Esophagus muscularis mucosa (tissue), 3 donors: ENCODE measurements at regions not wholly inside any gene's neighbourhood (a gene's known extent, or its start where the extent isn't known, plus 50 kb on each side); places are given as distances from the start of the nearest gene placed in this dataset.

Source experiments
- POLR2A ChIP-seq: fragments of 450-650 bp; IDR thresholded peaks from one replicate; pipeline ENCODE4 v1.6.1; 2017; ENCODE audit warnings: antibody characterized with exemption, moderate library complexity, mild to moderate bottlenecking, low read depth
- POLR2AphosphoS5 ChIP-seq, 2 donors: sonication (generic); formaldehyde crosslinking; IDR thresholded peaks; one replicate each; pipeline ENCODE4 v1.6.1; 2017; ENCODE audit warnings: antibody characterized with exemption in 2 of 2
- TF ChIP-seq, protein P1 (sequence below), 3 experiments: fragments of 200-600 bp in 2 of 3; fragments of 450-650 bp in 1 of 3; sonication (generic) in 2 of 3; IDR thresholded peaks; one replicate each; pipeline ENCODE4 v1.5.1; 2017 to 2019; ENCODE audit warnings: antibody characterized with exemption in 3 of 3, mild to moderate bottlenecking in 2 of 3, moderate library complexity in 1 of 3

DNA sequence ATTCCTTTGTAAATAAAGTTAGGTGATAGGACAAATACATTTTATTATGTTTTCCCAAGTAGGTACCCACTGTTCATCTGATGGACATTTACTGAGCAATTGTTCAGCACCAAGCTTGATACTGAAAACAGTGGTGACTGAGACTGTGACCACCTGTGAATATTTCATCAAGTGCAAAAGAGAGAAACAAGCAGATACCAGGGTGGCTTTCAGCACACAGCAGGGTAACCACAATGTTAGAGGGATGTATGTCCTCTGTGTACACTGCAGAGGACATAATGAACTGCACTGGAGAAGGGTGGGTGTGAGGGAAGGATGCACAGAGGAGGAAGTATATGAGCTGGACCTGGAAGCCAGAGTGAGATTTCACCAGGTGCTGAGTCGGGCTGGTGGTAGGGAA is 411.8 kb downstream of the RAD51AP2 start:
- TF ChIP-seq, protein P1, sequence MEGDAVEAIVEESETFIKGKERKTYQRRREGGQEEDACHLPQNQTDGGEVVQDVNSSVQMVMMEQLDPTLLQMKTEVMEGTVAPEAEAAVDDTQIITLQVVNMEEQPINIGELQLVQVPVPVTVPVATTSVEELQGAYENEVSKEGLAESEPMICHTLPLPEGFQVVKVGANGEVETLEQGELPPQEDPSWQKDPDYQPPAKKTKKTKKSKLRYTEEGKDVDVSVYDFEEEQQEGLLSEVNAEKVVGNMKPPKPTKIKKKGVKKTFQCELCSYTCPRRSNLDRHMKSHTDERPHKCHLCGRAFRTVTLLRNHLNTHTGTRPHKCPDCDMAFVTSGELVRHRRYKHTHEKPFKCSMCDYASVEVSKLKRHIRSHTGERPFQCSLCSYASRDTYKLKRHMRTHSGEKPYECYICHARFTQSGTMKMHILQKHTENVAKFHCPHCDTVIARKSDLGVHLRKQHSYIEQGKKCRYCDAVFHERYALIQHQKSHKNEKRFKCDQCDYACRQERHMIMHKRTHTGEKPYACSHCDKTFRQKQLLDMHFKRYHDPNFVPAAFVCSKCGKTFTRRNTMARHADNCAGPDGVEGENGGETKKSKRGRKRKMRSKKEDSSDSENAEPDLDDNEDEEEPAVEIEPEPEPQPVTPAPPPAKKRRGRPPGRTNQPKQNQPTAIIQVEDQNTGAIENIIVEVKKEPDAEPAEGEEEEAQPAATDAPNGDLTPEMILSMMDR (IDR thresholded peaks at IDR 0.05): no peak
- TF ChIP-seq POLR2A: no peak
- no peak for TF ChIP-seq POLR2AphosphoS5 (IDR thresholded peaks at IDR 0.05)
